Loucy (cell line): ENCODE measurements at regions not wholly inside any gene's neighbourhood (a gene's known extent, or its start where the extent isn't known, plus 50 kb on each side); places are given as distances from the start of the nearest gene placed in this dataset.

Experiments used
- H2AFZ ChIP-seq: fragments of 200-600 bp; sonication (generic); 2 replicates; pipeline ENCODE4 v1.6.0; 2016; ENCODE audit warnings: antibody characterized with exemption, mild to moderate bottlenecking, low read length, moderate library complexity
- H3F3A ChIP-seq: fragments of 200-600 bp; 2 replicates; pipeline ENCODE4 v1.6.0; 2016; ENCODE audit warnings: antibody characterized with exemption, low read depth, mild to moderate bottlenecking
- H3K27me3 ChIP-seq: fragments of 200-600 bp; sonication (generic); 2 replicates; pipeline ENCODE4 v1.6.1; 2014; ENCODE audit warnings: low read length, mild to moderate bottlenecking; ENCODE audit not compliant: insufficient read depth, poor library complexity, severe bottlenecking
- H3K36me3 ChIP-seq: fragments of 200-600 bp; sonication (generic); 2 replicates; pipeline ENCODE4 v1.6.1; 2016; ENCODE audit warnings: low read length; ENCODE audit not compliant: insufficient read depth
- H3K4me1 ChIP-seq: fragments of 200-600 bp; sonication (generic); 2 replicates; pipeline ENCODE4 v1.5.1; 2014; ENCODE audit warnings: low read length, mild to moderate bottlenecking; ENCODE audit not compliant: insufficient read depth, poor library complexity, severe bottlenecking
- H3K4me2 ChIP-seq: fragments of 200-600 bp; sonication (generic); 2 replicates; pipeline ENCODE4 v1.6.0; 2014; ENCODE audit warnings: antibody characterized with exemption, low read length, low read depth, mild to moderate bottlenecking; ENCODE audit not compliant: poor library complexity, severe bottlenecking
- H3K4me3 ChIP-seq: fragments of 200-600 bp; sonication (generic); 2 replicates; pipeline ENCODE4 v1.5.1; 2014; ENCODE audit warnings: low read length, mild to moderate bottlenecking, mixed read lengths; ENCODE audit not compliant: poor library complexity, severe bottlenecking
- H3K79me2 ChIP-seq: fragments of 200-600 bp; sonication (generic); 2 replicates; pipeline ENCODE4 v1.6.1; 2014; ENCODE audit warnings: low read length; ENCODE audit not compliant: insufficient read depth
- H3K9ac ChIP-seq: fragments of 200-600 bp; sonication (generic); 2 replicates; pipeline ENCODE4 v1.6.0; 2014; ENCODE audit warnings: mild to moderate bottlenecking, low read depth, low read length, moderate library complexity; ENCODE audit not compliant: poor library complexity, severe bottlenecking
- H3K9me2 ChIP-seq: fragments of 200-600 bp; sonication (generic); replicated peaks from 2 replicates; pipeline ENCODE4 v1.6.1; 2016; ENCODE audit warnings: low read depth, low read length, mixed read lengths
- H3K9me3 ChIP-seq: fragments of 200-600 bp; sonication (generic); 2 replicates; pipeline ENCODE4 v1.6.1; 2014; ENCODE audit warnings: mild to moderate bottlenecking, antibody characterized with exemption, low read length, low read depth; ENCODE audit not compliant: insufficient read depth
- H4K20me1 ChIP-seq: fragments of 200-600 bp; sonication (generic); 2 replicates; pipeline ENCODE4 v1.6.0; 2014; ENCODE audit warnings: antibody characterized with exemption, low read length, mild to moderate bottlenecking; ENCODE audit not compliant: insufficient read depth, poor library complexity, severe bottlenecking
- EZH2phosphoT487 ChIP-seq: fragments of 200-600 bp; IDR thresholded peaks from 2 replicates; pipeline ENCODE4 v1.6.1; 2018; ENCODE audit warnings: antibody characterized with exemption, mild to moderate bottlenecking, moderate library complexity, borderline replicate concordance
- TF ChIP-seq, protein P1 (sequence below): fragments of 200-600 bp; sonication (generic); conservative IDR thresholded peaks from 2 replicates; pipeline ENCODE4 v1.5.1; 2014; ENCODE audit warnings: mild to moderate bottlenecking, antibody characterized with exemption, low read length

DNA sequence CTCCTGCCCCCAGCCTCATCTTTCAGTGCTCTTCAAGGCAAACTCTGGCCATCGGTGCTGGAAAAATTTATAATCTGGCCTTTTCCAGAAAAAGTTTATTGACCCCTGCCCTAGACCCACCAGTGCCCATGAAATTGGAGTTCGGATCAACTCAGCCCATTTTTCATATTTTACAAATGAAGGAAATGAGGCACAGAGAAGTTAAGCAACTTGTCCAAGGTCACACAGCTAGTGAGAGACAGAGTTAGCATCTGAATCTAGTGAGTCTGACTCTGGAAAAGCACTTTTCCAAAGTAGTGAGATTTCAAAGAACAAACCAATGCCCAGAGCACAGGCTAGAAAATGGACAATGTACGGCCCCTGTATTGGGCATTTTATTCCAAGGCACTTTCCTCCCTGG, 69.4 kb upstream of the TLE3 start:
- Histone ChIP-seq H3F3A (no peaks in the 10 kb centered on the region), H3K9me2 (no peaks in the 10 kb centered on the region), H3K27me3 (no peaks in the 10 kb centered on the region), H3K79me2 (no peaks in the 10 kb centered on the region), H3K9ac (no peak overlapping the region), H3K4me1 (no peaks in the 10 kb centered on the region), H3K4me2 (no peak overlapping the region), H4K20me1 (no peaks in the 10 kb centered on the region), H3K4me3 (no peak overlapping the region), H3K9me3 (no peaks in the 10 kb centered on the region), H3K36me3 (no peaks in the 10 kb centered on the region), H2AFZ (no peak overlapping the region)
- TF ChIP-seq, protein P1, sequence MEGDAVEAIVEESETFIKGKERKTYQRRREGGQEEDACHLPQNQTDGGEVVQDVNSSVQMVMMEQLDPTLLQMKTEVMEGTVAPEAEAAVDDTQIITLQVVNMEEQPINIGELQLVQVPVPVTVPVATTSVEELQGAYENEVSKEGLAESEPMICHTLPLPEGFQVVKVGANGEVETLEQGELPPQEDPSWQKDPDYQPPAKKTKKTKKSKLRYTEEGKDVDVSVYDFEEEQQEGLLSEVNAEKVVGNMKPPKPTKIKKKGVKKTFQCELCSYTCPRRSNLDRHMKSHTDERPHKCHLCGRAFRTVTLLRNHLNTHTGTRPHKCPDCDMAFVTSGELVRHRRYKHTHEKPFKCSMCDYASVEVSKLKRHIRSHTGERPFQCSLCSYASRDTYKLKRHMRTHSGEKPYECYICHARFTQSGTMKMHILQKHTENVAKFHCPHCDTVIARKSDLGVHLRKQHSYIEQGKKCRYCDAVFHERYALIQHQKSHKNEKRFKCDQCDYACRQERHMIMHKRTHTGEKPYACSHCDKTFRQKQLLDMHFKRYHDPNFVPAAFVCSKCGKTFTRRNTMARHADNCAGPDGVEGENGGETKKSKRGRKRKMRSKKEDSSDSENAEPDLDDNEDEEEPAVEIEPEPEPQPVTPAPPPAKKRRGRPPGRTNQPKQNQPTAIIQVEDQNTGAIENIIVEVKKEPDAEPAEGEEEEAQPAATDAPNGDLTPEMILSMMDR: no peak
- TF ChIP-seq EZH2phosphoT487: no peak

DNA sequence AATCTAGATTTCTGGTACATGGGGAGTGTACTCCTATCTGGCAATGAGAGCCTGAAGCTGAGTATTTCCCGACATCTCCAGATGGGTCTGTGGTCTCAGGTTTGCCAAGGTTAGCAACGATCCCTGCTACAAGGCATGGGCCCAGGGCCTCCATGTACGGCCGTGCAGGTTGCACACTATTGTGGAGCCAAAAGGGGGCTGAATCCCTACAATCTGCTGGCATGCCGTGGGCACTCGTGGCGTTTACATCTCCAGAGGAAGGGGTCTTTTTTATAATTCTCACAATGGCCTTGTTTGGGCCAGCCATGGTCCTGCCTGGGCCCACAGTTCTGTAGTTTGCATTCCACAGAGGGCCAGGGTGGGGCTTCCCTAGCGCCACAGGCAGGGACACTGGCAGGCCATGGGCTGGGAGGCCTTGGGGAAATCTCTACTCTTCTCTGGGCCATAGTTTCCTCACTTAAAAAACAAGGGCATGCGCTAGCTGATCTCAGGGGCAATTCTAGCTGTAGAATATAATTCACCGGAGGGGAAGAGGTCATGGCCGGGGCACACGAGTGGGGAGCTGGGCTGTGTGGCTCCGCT, 68.9 kb upstream of the TLE3 start:
- H3K4me1 ChIP-seq: no peaks in the 10 kb centered on the region
- no peak overlapping the region for H2AFZ ChIP-seq
- no peak overlapping the region for H3K4me3 ChIP-seq
- H3F3A ChIP-seq: no peaks in the 10 kb centered on the region
- no peak overlapping the region for H3K4me2 ChIP-seq
- TF ChIP-seq EZH2phosphoT487: no peak
- H3K36me3 ChIP-seq: no peaks in the 10 kb centered on the region
- no peak overlapping the region for H3K9ac ChIP-seq
- no peaks in the 10 kb centered on the region for H3K9me2 ChIP-seq
- H4K20me1 ChIP-seq: no peaks in the 10 kb centered on the region
- H3K27me3 ChIP-seq: no peaks in the 10 kb centered on the region
- H3K9me3 ChIP-seq: no peaks in the 10 kb centered on the region
- H3K79me2 ChIP-seq: no peaks in the 10 kb centered on the region

DNA sequence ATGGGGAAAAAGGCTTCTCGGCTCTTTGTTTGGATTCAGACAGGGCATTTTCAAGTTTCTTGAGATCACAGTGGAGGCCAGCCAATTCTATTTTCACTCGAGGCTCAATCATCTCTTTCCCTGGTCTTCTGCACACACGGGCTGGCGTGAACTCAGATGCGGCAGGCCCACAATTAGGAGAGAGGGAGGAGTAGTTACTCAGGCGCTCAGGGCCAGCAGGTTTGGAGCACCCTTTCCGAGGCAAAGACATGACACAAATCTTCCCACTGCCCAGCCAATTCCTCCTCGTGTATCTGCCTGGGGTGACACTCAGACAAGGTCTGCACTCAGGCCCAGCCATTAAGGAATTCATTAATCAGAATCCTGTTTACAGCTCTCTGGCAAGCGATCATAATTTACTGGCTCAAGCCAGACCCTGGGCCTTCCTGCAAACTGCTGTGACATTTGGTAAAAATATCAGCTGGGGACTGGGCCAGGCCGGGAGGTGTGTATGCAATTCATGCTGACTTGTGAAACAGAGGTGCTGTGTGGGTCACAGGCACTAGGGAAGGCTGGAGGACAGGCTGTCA, 68.1 kb upstream of the TLE3 start:
- Histone ChIP-seq H3K9ac (no peak overlapping the region), H3K9me3 (no peaks in the 10 kb centered on the region)
- TF ChIP-seq, protein P1: no peak
- TF ChIP-seq EZH2phosphoT487: no peak

More for the DNA sequence above, 68.1 kb upstream of the TLE3 start:
- Histone ChIP-seq H2AFZ (no peak overlapping the region), H3K27me3 (no peaks in the 10 kb centered on the region), H3K4me2 (no peak overlapping the region), H3K9me2 (no peaks in the 10 kb centered on the region), H3K4me3 (no peak overlapping the region), H3K36me3 (no peaks in the 10 kb centered on the region), H3F3A (no peaks in the 10 kb centered on the region), H3K79me2 (no peaks in the 10 kb centered on the region), H3K4me1 (peaks cover under 1% of the 10 kb centered on the region), H4K20me1 (no peaks in the 10 kb centered on the region)
